Keratinocyte (primary cell): ENCODE measurements at regions not wholly inside any gene's neighbourhood (a gene's known extent, or its start where the extent isn't known, plus 50 kb on each side); places are given as distances from the start of the nearest gene placed in this dataset.

Source experiments
- DNase-seq: peaks from one replicate; pipeline ENCODE4 v3.0.0-alpha.2; 2011; ENCODE audit warnings: low read depth, missing footprints, low spot score
- FAIRE-seq: peaks from 2 replicates; lab custom pipeline; 2011; peaks lifted over from hg19 to GRCh38; lab: Jason Lieb, UNC
- H2AFZ ChIP-seq: 2 replicates; pipeline ENCODE4 v1.6.0; 2012; ENCODE audit warnings: low read length, control low read depth, inconsistent platforms; ENCODE audit not compliant: control insufficient read depth
- H3K27ac ChIP-seq: 2 replicates; pipeline ENCODE4 v1.5.1; 2011; ENCODE audit warnings: low read length; ENCODE audit not compliant: control insufficient read depth, insufficient read depth
- H3K27me3 ChIP-seq: 3 replicates; pipeline ENCODE4 v1.6.0; 2011; ENCODE audit warnings: low read length; ENCODE audit not compliant: control insufficient read depth, insufficient read depth; ENCODE audit errors: extremely low read depth
- H3K36me3 ChIP-seq, 2 experiments: 2 replicates in 1 of 2; 3 replicates in 1 of 2; pipeline ENCODE4 v1.5.1; 2011; ENCODE audit warnings: low read length in 2 of 2, mild to moderate bottlenecking in 1 of 2; ENCODE audit not compliant: control insufficient read depth in 2 of 2, insufficient read depth in 2 of 2; ENCODE audit errors: extremely low read depth in 1 of 2
- H3K4me1 ChIP-seq: 3 replicates; pipeline ENCODE4 v1.5.1; 2011; ENCODE audit warnings: low read length; ENCODE audit not compliant: control insufficient read depth, insufficient read depth; ENCODE audit errors: extremely low read depth
- H3K4me2 ChIP-seq: 3 replicates; pipeline ENCODE4 v1.6.0; 2011; ENCODE audit warnings: low read depth, low read length; ENCODE audit not compliant: control insufficient read depth, insufficient read depth; ENCODE audit errors: extremely low read depth
- H3K4me3 ChIP-seq, 3 experiments: fragments of 200-600 bp in 1 of 3; sonication (generic) in 1 of 3; 2 replicates in 2 of 3; 3 replicates in 1 of 3; pipeline ENCODE4 v1.5.1; 2011 to 2016; ENCODE audit warnings: low read length in 3 of 3, mild to moderate bottlenecking in 3 of 3, control low read depth in 2 of 3, inconsistent platforms in 1 of 3, low read depth in 1 of 3, mixed read lengths in 1 of 3, mixed run types in 1 of 3, moderate library complexity in 1 of 3; ENCODE audit not compliant: control insufficient read depth in 2 of 3, insufficient read depth in 2 of 3; ENCODE audit errors: extremely low read depth in 1 of 3
- H3K79me2 ChIP-seq: 2 replicates; pipeline ENCODE4 v1.6.0; 2012; ENCODE audit warnings: low read length; ENCODE audit not compliant: control insufficient read depth, insufficient read depth
- H3K9ac ChIP-seq: 3 replicates; pipeline ENCODE4 v1.6.0; 2011; ENCODE audit warnings: low read length; ENCODE audit not compliant: control insufficient read depth, insufficient read depth; ENCODE audit errors: extremely low read depth
- H3K9me1 ChIP-seq: 3 replicates; pipeline ENCODE4 v1.6.0; 2011; ENCODE audit warnings: low read length; ENCODE audit not compliant: control insufficient read depth, insufficient read depth; ENCODE audit errors: extremely low read depth
- H3K9me3 ChIP-seq: 2 replicates; pipeline ENCODE4 v1.5.1; 2012; ENCODE audit warnings: low read depth, low read length; ENCODE audit not compliant: control insufficient read depth
- H4K20me1 ChIP-seq: 3 replicates; pipeline ENCODE4 v1.6.0; 2011; ENCODE audit warnings: low read length; ENCODE audit not compliant: control insufficient read depth, insufficient read depth; ENCODE audit errors: extremely low read depth
- EZH2 ChIP-seq: IDR thresholded peaks from one replicate; pipeline ENCODE4 v1.6.1; 2012; ENCODE audit warnings: inconsistent platforms, mild to moderate bottlenecking, low read length, moderate library complexity
- dilution Hi-C: fragments of 300-500 bp; cut with MboI; formaldehyde crosslinking; loops from one replicate; pipeline ENCODE4 v1.7.0; 2020; ENCODE audit warnings: low sequenced_read_pairs; ENCODE audit not compliant: extremely low pct_ligation_motif_present
- TF ChIP-seq, protein P1 (sequence below), 3 experiments: IDR thresholded peaks in 1 of 3; conservative IDR thresholded peaks in 1 of 3; optimal IDR thresholded peaks in 1 of 3; 2 replicates in 2 of 3; 3 replicates in 1 of 3; pipeline versions ENCODE3 to v1.5.1; 2011; ENCODE audit warnings: low read length in 3 of 3, mild to moderate bottlenecking in 3 of 3, moderate library complexity in 2 of 3, control low read depth in 1 of 3, inconsistent platforms in 1 of 3; ENCODE audit not compliant: insufficient read depth in 2 of 3; ENCODE audit errors: extremely low read depth in 1 of 3

GRCh38 chr21:35681946-35682345 is 378.4 kb downstream of the SETD4 start:
- H3K79me2 ChIP-seq, result no peaks in the 10 kb centered on the region
- peaks cover 2% of the 10 kb centered on the region for H3K4me1 ChIP-seq
- peaks cover 6% of the 10 kb centered on the region for H3K27me3 ChIP-seq
- H3K36me3 ChIP-seq, result no peaks in the 10 kb centered on the region
- no peaks in the 10 kb centered on the region for H3K9me3 ChIP-seq
- no peak overlapping the region for H3K27ac ChIP-seq
- DNase-seq (no peak), FAIRE-seq (no peak)
- no peaks in the 10 kb centered on the region for H4K20me1 ChIP-seq
- H3K9ac ChIP-seq, result no peak overlapping the region
- no peak overlapping the region for H3K4me3 ChIP-seq
- no peak overlapping the region for H2AFZ ChIP-seq
- no peaks in the 10 kb centered on the region for H3K9me1 ChIP-seq
- TF ChIP-seq, protein P1, sequence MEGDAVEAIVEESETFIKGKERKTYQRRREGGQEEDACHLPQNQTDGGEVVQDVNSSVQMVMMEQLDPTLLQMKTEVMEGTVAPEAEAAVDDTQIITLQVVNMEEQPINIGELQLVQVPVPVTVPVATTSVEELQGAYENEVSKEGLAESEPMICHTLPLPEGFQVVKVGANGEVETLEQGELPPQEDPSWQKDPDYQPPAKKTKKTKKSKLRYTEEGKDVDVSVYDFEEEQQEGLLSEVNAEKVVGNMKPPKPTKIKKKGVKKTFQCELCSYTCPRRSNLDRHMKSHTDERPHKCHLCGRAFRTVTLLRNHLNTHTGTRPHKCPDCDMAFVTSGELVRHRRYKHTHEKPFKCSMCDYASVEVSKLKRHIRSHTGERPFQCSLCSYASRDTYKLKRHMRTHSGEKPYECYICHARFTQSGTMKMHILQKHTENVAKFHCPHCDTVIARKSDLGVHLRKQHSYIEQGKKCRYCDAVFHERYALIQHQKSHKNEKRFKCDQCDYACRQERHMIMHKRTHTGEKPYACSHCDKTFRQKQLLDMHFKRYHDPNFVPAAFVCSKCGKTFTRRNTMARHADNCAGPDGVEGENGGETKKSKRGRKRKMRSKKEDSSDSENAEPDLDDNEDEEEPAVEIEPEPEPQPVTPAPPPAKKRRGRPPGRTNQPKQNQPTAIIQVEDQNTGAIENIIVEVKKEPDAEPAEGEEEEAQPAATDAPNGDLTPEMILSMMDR (optimal IDR thresholded peaks at IDR 0.05 in 1 of 3, IDR thresholded peaks at IDR 0.05 in 1 of 3, conservative IDR thresholded peaks at IDR 0.05 in 1 of 3; ENCODE audit: extremely low read depth in 1 of 3, insufficient read depth in 2 of 3, low read length in 3 of 3), result no peak
- TF ChIP-seq EZH2, result no peak
- H3K4me2 ChIP-seq, result no peak overlapping the region
- dilution Hi-C loops, result no loop called here

DNA sequence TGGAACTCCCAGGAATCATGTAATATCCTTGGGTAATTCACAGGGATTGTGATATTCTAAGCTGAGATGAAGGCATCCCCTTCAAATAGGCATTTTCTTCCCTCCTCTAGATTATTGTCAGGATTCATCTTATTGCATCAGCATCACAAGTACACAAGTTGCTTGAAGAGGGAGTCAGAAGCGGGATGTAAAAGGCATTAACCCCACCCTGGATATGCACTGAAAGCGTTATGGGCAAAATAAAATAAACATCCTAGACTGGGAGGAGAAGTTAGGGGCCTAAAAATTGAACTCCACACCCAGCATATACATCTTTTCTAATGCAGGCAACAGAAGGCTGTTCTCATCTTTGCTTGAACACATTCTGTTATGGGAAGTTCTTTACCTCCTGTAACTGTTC is 381.2 kb downstream of the SETD4 start:
- H3K9me1 ChIP-seq, result no peaks in the 10 kb centered on the region
- FAIRE-seq (no peak), DNase-seq (no peak)
- H3K4me3 ChIP-seq, result no peak overlapping the region
- H2AFZ ChIP-seq, result no peak overlapping the region
- H3K27me3 ChIP-seq, result peaks cover 6% of the 10 kb centered on the region
- H4K20me1 ChIP-seq, result no peaks in the 10 kb centered on the region
- dilution Hi-C loops, result no loop called here
- H3K4me1 ChIP-seq, result peaks cover 2% of the 10 kb centered on the region
- no peak overlapping the region for H3K4me2 ChIP-seq
- H3K9ac ChIP-seq, result no peak overlapping the region
- H3K36me3 ChIP-seq, result no peaks in the 10 kb centered on the region
- no peaks in the 10 kb centered on the region for H3K9me3 ChIP-seq
- H3K79me2 ChIP-seq, result no peaks in the 10 kb centered on the region
- no peak overlapping the region for H3K27ac ChIP-seq
- TF ChIP-seq EZH2, result no peak
- TF ChIP-seq, protein P1 (optimal IDR thresholded peaks at IDR 0.05 in 1 of 3, IDR thresholded peaks at IDR 0.05 in 1 of 3, conservative IDR thresholded peaks at IDR 0.05 in 1 of 3; ENCODE audit: extremely low read depth in 1 of 3, insufficient read depth in 2 of 3, low read length in 3 of 3), result no peak
